ENCODE measurements at regions not wholly inside any gene's neighbourhood (a gene's known extent, or its start where the extent isn't known, plus 50 kb on each side); places are given as distances from the start of the nearest gene placed in this dataset.

DNA sequence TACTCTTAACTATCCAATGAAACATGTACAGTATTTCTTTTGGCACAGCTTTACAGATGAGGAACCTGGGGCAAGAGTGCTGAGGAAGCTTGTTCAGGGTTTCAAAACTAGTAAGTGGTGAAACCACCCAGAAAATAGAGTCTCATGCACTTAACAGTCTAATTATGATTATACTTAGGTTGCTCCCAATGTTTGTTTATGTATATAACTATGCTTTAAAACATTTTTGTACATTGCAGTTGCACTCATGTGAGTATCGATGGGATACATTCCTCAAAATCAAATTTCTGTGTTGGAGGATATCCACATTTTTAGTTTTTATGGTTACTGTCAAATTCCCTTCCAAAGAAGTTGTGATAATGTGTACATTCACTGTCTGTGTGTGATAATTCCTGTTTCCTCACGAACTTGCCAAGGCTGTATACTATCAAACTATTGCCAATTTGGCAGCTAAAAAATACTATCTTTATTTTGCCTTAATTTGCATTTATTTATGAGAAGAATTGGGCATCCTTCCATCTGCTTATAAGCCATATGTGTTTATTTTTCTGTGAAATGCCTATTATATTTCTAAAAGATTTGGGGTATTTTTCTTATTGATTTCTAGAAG lies 143.9 kb upstream of the SSTR1 start:
- TF ChIP-seq, protein P1, sequence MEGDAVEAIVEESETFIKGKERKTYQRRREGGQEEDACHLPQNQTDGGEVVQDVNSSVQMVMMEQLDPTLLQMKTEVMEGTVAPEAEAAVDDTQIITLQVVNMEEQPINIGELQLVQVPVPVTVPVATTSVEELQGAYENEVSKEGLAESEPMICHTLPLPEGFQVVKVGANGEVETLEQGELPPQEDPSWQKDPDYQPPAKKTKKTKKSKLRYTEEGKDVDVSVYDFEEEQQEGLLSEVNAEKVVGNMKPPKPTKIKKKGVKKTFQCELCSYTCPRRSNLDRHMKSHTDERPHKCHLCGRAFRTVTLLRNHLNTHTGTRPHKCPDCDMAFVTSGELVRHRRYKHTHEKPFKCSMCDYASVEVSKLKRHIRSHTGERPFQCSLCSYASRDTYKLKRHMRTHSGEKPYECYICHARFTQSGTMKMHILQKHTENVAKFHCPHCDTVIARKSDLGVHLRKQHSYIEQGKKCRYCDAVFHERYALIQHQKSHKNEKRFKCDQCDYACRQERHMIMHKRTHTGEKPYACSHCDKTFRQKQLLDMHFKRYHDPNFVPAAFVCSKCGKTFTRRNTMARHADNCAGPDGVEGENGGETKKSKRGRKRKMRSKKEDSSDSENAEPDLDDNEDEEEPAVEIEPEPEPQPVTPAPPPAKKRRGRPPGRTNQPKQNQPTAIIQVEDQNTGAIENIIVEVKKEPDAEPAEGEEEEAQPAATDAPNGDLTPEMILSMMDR (IDR thresholded peaks at IDR 0.05; ENCODE audit: unreplicated experiment) = no peak
- CTCF ChIA-PET = interaction anchor here (0.7 kb wide), 1 partner anchor 288 kb away, joined by 4 read pairs; no protein-coding TSS in a partner anchor
- Mint-ChIP-seq H3K4me3 (ENCODE audit: unreplicated experiment) (no peak overlapping the region), H3K36me3 (ENCODE audit: insufficient read depth, unreplicated experiment) (no peaks in the 10 kb centered on the region), H3K27me3 (ENCODE audit: insufficient read depth, unreplicated experiment) (no peaks in the 10 kb centered on the region), H3K27ac (ENCODE audit: low read depth, unreplicated experiment) (no peak overlapping the region), H3K9me3 (ENCODE audit: unreplicated experiment) (peaks cover 14% of the 10 kb centered on the region), H3K4me1 (ENCODE audit: insufficient read depth, unreplicated experiment) (no peaks in the 10 kb centered on the region)
- no TSS peak for BruUV-seq (replicated peaks)
- DNase-seq (ENCODE audit: unreplicated experiment) = no peak
- POLR2A ChIA-PET = no interaction called here
- intact Hi-C loops (cut with micrococcal nuclease) = no loop called here

DNA sequence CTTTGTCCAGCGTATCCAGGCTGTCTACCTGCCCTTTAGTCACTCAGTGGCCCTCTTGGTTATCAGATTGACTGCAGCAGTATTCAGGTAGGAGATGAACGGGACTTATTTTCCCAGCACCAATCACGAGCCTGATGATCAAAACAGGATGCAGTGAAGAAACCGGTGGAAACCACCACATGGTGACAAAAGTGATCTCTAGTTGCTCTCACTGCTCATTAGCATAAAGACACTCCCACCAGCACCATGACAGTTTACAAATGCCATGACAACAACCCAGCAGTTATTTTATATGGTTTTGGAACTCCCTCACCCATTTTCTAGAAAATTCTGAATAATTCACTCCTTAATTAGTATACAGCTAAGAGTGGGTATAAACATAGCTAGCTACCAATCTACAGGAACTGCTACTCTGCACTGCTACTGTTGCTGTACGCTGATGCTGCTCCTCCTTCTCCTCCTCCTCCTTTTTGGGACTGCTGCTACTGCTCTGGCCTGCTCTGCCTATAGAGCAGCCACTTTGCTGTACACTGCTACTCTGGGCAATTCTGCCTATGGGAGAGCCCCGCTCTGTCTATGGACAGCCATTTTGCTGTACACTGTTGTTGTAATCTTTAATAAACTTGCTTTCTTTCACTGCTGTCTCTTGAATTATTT lies 142.5 kb upstream of the SSTR1 start:
- Mint-ChIP-seq H3K27me3 (ENCODE audit: insufficient read depth, unreplicated experiment) (no peaks in the 10 kb centered on the region), H3K4me3 (ENCODE audit: unreplicated experiment) (no peak overlapping the region), H3K36me3 (ENCODE audit: insufficient read depth, unreplicated experiment) (no peaks in the 10 kb centered on the region), H3K4me1 (ENCODE audit: insufficient read depth, unreplicated experiment) (no peaks in the 10 kb centered on the region), H3K9me3 (ENCODE audit: unreplicated experiment) (peaks cover 11% of the 10 kb centered on the region), H3K27ac (ENCODE audit: low read depth, unreplicated experiment) (no peak overlapping the region)
- intact Hi-C loops (cut with micrococcal nuclease) = no loop called here
- BruUV-seq (replicated peaks) = no TSS peak
- ChIA-PET CTCF (interaction anchor here (0.7 to 0.9 kb wide), 2 partner anchors 12 to 27 kb away, joined by 3 to 5 read pairs; no protein-coding TSS in a partner anchor), POLR2A (no interaction called here)
- no peak for DNase-seq (ENCODE audit: unreplicated experiment)
- TF ChIP-seq, protein P1 (IDR thresholded peaks at IDR 0.05; ENCODE audit: unreplicated experiment) = no peak

DNA sequence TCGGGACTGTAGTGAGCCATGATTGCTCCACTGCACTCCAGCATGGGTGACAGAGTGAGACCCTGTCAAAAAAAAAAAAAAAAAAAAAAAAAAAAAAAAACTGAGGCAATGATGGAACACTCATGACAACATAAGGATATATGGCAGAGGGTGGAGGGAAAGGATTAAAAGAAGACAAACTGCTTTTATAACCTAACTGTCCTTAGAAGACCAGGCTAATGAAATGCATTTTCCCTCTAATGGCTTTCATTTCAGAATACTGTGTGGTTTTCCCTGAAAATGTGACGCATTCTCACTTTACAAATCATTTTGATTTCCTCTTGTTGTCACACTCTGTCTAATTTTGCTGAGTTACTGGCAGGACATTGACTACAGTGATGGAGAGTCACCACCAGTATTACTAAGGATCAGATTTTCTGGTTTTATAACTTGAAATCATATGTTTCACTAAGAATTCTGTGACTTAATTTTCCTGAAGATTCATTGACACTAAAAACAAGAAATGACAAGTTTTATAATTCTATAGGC lies 137.6 kb upstream of the SSTR1 start:
- H3K27me3 Mint-ChIP-seq (ENCODE audit: insufficient read depth, unreplicated experiment) = no peaks in the 10 kb centered on the region
- no peak overlapping the region for H3K4me3 Mint-ChIP-seq (ENCODE audit: unreplicated experiment)
- TF ChIP-seq, protein P1 (IDR thresholded peaks at IDR 0.05; ENCODE audit: unreplicated experiment) = no peak
- no peaks in the 10 kb centered on the region for H3K9me3 Mint-ChIP-seq (ENCODE audit: unreplicated experiment)
- no peaks in the 10 kb centered on the region for H3K36me3 Mint-ChIP-seq (ENCODE audit: insufficient read depth, unreplicated experiment)
- ChIA-PET CTCF (no interaction called here), POLR2A (no interaction called here)
- H3K27ac Mint-ChIP-seq (ENCODE audit: low read depth, unreplicated experiment) = no peak overlapping the region
- H3K4me1 Mint-ChIP-seq (ENCODE audit: insufficient read depth, unreplicated experiment) = no peaks in the 10 kb centered on the region
- intact Hi-C loops (cut with micrococcal nuclease) = no loop called here
- no peak for DNase-seq (ENCODE audit: unreplicated experiment)
- BruUV-seq (replicated peaks) = no TSS peak

- POLR2A ChIA-PET = no interaction called here
- CTCF ChIA-PET = interaction anchor here (0.7 kb wide), 1 partner anchor 9 kb away, joined by 3 read pairs; no protein-coding TSS in a partner anchor
- H3K27me3 Mint-ChIP-seq (ENCODE audit: insufficient read depth, unreplicated experiment) = no peaks in the 10 kb centered on the region
- no peak overlapping the region for H3K4me3 Mint-ChIP-seq (ENCODE audit: unreplicated experiment)
- no peak for DNase-seq (ENCODE audit: unreplicated experiment)
- BruUV-seq (replicated peaks) = no TSS peak
- H3K9me3 Mint-ChIP-seq (ENCODE audit: unreplicated experiment) = no peaks in the 10 kb centered on the region
- H3K4me1 Mint-ChIP-seq (ENCODE audit: insufficient read depth, unreplicated experiment) = peaks cover 8% of the 10 kb centered on the region
- intact Hi-C loops (cut with micrococcal nuclease) = no loop called here
- no peaks in the 10 kb centered on the region for H3K36me3 Mint-ChIP-seq (ENCODE audit: insufficient read depth, unreplicated experiment)
- TF ChIP-seq, protein P1 (IDR thresholded peaks at IDR 0.05; ENCODE audit: unreplicated experiment) = no peak
- H3K27ac Mint-ChIP-seq (ENCODE audit: low read depth, unreplicated experiment) = no peak overlapping the region
Observed at GRCh38 chr14:38073641-38074040, 134.1 kb upstream of the SSTR1 start.
